Transverse colon (tissue), 4 donors: ENCODE measurements at regions not wholly inside any gene's neighbourhood (a gene's known extent, or its start where the extent isn't known, plus 50 kb on each side); places are given as distances from the start of the nearest gene placed in this dataset.

ENCODE experiments used
- EP300 ChIP-seq: sonication (generic); formaldehyde crosslinking; IDR thresholded peaks from one replicate; pipeline ENCODE4 v1.6.1; 2017; ENCODE audit warnings: antibody characterized with exemption, low read depth
- POLR2A ChIP-seq: fragments of 450-650 bp; IDR thresholded peaks from one replicate; pipeline ENCODE4 v1.6.1; 2016; ENCODE audit warnings: antibody characterized with exemption, mild to moderate bottlenecking, moderate library complexity
- POLR2AphosphoS5 ChIP-seq, 3 donors: sonication (generic); formaldehyde crosslinking; IDR thresholded peaks; one replicate each; pipeline ENCODE4 v1.6.1; 2016; ENCODE audit warnings: antibody characterized with exemption in 3 of 3
- TF ChIP-seq, protein P1 (sequence below), 5 experiments: fragments of 200-600 bp in 3 of 5; fragments of 450-650 bp in 2 of 5; sonication (generic) in 3 of 5; IDR thresholded peaks; 1 replicate in 2 of 5; 2 replicates in 3 of 5; pipeline ENCODE4 v1.5.1; 2016 to 2017; ENCODE audit warnings: antibody characterized with exemption in 5 of 5, inconsistent platforms in 3 of 5, mild to moderate bottlenecking in 2 of 5, moderate library complexity in 1 of 5

DNA sequence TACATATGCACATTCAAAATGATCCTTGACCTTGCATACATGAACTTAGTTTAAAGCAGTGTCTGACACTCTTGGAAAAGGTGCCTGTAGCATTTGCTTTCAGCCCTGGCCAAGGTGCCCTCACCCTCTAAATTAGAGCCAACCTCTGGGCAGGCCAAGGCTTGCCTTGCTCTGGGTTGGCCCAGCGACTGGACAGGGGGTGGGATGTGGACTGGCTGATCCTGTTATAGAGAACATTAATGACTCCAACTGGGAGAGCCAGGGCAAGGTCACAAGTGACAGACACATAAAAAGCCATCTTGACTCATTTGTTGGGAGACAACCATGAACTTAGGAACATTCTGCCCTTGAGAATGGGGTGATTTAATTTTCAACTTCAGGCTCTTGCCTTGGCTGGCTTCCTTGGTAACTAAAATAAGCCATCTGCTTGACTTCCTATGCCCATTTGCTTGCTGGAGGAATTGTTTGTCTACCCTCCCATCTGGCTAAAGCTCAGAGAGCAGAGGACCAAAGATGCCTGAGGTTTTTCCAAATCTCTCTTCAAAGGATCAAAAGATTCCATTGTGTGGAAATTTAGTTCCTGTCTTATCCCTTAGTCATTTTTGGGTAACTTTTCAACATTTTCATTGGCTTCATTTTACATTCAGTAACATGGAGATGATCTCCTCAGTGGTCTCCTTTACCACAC is 403.7 kb downstream of the SOX2 start:
- no peak for TF ChIP-seq POLR2A
- TF ChIP-seq, protein P1, sequence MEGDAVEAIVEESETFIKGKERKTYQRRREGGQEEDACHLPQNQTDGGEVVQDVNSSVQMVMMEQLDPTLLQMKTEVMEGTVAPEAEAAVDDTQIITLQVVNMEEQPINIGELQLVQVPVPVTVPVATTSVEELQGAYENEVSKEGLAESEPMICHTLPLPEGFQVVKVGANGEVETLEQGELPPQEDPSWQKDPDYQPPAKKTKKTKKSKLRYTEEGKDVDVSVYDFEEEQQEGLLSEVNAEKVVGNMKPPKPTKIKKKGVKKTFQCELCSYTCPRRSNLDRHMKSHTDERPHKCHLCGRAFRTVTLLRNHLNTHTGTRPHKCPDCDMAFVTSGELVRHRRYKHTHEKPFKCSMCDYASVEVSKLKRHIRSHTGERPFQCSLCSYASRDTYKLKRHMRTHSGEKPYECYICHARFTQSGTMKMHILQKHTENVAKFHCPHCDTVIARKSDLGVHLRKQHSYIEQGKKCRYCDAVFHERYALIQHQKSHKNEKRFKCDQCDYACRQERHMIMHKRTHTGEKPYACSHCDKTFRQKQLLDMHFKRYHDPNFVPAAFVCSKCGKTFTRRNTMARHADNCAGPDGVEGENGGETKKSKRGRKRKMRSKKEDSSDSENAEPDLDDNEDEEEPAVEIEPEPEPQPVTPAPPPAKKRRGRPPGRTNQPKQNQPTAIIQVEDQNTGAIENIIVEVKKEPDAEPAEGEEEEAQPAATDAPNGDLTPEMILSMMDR (IDR thresholded peaks at IDR 0.05): no peak
- no peak for TF ChIP-seq POLR2AphosphoS5 (IDR thresholded peaks at IDR 0.05)
- no peak for TF ChIP-seq EP300
